Left renal pelvis (tissue), 4 donors: ENCODE measurements at regions not wholly inside any gene's neighbourhood (a gene's known extent, or its start where the extent isn't known, plus 50 kb on each side); places are given as distances from the start of the nearest gene placed in this dataset.

Source experiments
- DNase-seq, 4 donors: peaks; one replicate each; pipeline ENCODE4 v3.0.0-alpha.2; 2013; ENCODE audit warnings: low read depth in 4 of 4, low spot score in 3 of 4

DNA sequence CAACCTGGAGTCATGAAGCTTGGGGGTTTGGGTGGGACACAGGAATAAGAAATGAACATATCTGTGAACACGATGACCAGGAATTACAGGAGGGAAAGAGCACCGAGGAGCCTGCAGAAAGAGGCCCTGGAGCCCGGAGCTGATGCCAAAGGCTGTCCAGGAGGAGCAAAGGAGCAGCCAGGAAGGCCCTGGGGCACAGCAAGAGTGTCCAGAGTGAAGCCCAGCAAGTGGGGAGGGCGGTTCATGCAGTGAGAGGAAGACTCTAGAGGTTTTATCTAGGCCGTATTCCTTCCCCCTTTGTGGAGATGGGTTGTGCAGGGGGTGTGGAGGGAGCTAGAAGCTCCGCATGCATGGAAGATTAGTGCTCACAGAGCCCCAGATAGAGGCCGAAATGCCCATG lies 318.4 kb downstream of the GADD45G start:
- DNase-seq = no peak

- no peak for DNase-seq
Observed at GRCh38 chr9:89923961-89924504, 319.2 kb downstream of the GADD45G start.

DNA sequence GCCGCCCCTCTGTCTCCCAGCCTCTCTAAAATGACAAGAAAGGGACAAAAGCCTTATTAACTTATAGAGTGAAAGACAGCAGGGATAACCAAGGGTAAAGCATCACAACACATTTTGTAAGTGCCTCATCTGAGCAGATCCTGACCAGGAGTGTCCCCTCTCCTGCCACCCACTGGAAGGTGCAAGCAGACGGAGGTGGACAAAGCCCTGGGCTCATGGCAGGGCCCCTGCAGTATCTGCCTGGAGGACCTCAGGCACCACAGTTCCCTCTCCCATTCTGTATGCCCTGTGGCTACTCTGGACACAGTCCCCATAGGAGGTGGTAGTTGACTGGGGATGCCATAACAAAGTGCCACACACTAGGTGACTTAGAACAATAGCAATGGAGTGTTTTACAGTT lies 319.8 kb downstream of the GADD45G start:
- DNase-seq = no peak

DNA sequence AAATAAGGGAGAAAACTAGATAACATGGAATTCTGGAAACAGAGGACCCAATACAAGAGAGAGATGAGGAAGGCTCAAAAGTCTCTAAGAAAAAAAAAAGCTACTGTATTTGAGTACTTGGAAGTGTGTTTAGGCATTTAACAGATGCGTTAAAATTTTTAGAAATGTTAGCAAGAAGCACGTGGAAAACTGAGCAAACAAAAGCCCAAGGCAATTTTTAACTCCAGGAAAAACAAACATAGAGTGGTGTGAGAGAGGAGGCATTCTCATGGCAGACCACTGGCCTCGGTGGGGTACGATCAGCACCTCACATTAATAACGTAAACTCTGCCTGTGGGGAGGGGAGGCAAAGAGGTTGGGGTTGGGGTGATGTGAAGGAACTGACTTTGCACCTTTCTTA lies 321.4 kb downstream of the GADD45G start:
- DNase-seq = no peak

GRCh38 chr9:89926691-89927220 lies 321.9 kb downstream of the GADD45G start:
- DNase-seq = no peak

DNA sequence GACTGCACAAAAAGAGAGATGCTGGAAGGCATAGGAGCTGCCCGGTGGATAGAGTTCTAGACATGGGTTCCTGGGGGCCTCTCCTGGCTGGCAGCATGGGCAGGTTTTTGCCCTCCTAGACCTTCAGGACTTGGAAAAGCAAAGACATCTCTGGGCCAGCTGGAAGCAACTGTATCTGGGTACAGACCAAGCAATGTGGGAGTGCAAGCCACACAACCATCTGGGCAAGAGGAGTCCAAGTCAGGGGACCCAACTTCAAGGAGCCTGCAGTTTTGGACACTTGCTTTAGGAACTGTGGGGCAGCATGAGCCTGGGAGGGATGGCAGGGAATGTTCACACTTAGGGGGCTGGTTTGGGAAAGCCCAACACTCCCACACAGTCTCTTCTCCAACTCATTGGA lies 323.3 kb downstream of the GADD45G start:
- DNase-seq = no peak

DNA sequence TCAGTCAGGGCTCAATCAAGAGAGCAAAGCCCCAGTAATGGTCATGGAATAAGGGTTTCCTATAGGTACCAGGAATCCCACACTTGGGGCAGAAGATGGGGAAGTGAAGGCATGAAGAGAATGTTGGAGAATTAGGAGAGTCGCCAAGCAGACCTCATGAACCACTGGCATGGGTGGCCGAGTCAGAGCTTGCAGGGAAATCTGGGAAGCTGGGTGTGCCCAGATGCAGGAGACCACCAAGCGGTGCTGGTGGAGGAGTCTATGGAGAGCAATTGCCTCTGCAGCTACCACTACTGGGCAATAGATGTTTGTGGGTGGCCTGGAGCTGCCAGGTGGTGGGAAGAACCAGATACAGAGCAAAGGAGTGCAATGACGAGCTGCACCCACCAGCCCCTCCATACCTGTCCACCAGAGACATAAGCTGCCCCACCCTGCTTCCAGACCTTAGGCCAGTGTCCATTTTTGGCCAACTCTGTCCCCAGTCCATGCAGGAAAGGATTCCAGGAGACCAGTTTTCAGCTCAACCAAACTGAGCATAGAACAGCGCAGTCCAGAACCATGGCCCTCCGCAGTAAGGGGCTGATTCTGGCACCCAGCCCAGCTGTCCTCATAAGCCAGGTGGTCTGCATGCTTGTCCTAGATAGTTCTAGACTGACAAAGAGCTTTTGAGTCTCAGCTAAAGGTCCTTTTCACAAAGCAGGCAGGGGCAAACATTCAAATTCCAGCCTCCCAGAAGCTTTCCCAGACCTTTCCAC lies 323.9 kb downstream of the GADD45G start:
- no peak for DNase-seq

GRCh38 chr9:89929315-89929672 lies 324.5 kb downstream of the GADD45G start:
- no peak for DNase-seq

DNA sequence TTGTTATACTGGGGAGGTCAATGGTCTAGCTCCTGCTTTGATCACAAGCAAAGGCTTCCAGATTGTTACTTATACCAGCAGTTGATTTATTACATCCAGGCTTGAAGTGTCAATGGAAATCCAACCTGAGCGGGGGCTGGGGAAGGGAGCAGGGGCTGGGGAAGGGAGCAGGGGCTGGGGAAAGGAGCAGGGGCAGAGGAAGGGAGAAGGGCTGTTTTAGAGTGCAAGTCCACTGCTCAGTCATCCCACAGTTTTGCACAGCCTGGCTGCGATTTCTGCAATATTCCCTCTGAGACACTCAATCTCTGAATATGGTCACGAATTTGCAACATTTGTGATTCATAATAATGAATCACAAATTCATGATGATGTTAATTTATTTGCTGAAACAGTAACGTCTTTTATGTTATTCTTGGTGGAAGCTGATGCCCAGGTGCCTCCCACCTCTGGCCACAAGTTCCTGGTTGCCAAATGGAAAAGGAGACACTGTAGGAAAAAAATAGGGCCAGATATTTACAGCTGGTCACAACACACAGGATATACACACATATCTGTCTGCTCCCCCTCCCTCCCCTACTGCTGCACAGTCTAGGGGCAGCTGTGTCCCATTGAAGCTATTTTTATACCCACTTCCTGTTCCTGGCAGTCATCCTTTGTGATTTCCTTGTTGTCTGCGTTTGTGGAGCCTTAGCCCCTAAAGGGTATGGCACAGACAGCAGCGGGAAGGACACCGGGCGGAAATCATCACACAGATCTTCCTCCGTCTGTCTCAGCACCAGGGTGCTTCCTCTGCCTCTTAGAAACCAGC lies 325.1 kb downstream of the GADD45G start:
- peak in 3 of 4 donors; percentile 31 to 50 (median 36) for DNase-seq

- no peak for DNase-seq
Observed at GRCh38 chr9:89933578-89933977, 328.8 kb downstream of the GADD45G start.

DNA sequence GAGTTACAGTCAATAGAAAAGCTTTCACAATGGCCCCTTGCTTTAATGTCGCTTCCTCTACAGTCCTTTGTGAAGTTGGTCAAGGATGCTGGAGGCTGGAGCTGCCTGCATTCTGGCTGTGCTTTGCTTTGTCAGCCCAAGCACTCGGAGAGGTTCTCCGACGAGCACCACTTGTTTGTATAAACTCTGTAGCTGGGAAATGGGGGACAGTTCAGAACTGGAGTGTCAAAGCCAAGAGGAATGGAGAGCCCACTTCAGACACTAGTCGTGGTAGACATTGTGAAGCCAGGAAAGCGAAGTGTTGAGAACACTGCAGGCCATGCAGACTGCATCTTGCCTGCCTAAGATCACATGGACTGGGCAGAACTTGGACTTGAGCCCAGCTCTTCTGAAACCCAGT lies 330.3 kb downstream of the GADD45G start:
- DNase-seq = no peak

DNA sequence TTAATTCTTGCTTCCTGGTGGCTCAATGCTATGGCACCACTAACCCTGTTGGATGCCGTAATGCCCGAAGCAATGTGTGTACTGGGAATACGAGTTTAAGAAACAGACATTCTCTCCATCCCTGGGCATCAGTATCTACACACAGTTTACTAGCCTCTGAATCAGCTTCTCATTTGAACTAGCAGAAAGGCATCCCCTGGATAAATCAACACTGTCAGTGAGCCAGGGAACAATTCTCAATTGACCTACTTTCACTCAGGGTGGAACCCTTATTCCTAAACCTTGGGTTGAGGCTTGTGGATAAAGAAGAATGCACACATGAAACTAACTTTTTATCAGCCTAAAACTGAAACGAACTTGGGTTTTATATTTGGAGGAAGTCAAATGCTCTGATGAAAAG lies 331.0 kb downstream of the GADD45G start:
- no peak for DNase-seq

- DNase-seq = no peak
Observed at GRCh38 chr9:89937051-89937450, 332.2 kb downstream of the GADD45G start.

GRCh38 chr9:89939181-89939580 lies 334.4 kb downstream of the GADD45G start:
- DNase-seq = no peak

GRCh38 chr9:89939626-89940292 lies 334.9 kb downstream of the GADD45G start:
- DNase-seq = no peak

GRCh38 chr9:89940625-89941024 lies 335.8 kb downstream of the GADD45G start:
- no peak for DNase-seq

GRCh38 chr9:89941875-89942274 lies 337.1 kb downstream of the GADD45G start:
- no peak for DNase-seq

DNA sequence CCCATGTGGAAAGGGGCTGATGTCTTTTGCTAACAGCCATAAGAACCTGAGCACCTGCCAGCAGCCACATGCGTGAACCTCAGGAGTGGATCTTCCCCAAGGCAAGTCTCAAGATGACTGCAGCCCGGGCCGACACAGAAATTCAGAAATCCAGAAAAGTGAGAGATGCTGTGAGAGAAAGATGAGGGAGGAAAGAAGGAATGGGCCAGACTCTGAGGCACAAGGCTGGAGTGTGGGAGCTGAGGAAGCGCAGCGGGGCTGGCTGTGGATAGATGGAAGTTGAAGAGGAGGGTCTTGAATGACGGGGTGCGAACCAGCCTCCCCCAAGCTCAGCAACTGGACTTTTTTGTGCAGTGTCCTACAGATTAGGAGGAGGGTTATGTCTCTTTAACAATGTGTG lies 337.8 kb downstream of the GADD45G start:
- no peak for DNase-seq

DNA sequence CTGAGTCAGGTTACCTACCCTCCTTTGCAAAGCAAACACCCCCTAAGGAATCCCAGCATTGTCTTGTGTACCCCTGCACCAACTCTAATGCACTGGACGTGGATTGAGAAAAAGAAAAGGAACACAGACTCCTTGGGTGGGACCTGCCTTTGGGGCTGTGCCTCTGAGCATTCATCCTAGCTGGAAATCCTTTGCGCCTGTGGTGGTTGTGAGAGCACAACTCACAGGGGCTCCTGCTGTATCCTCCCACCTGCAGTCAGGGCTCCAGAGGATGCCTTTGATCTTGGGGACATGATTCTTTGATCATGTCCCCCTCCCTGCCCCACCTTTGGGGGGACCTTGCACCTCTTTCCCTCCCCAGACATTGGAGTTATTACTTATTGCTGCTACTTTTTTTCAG lies 338.5 kb downstream of the GADD45G start:
- no peak for DNase-seq

- no peak for DNase-seq
Observed at GRCh38 chr9:89943728-89944127, 338.9 kb downstream of the GADD45G start.

- DNase-seq = no peak
Observed at GRCh38 chr9:89945133-89945532, 340.3 kb downstream of the GADD45G start.
